B cell (primary cell): ENCODE measurements at regions not wholly inside any gene's neighbourhood (a gene's known extent, or its start where the extent isn't known, plus 50 kb on each side); places are given as distances from the start of the nearest gene placed in this dataset.

ENCODE experiments used
- ATAC-seq: fragments of 200-7000 bp; cut with Tn5 transposase; one replicate; pipeline ENCODE4 v1.10.0; 2021; ENCODE audit warnings: low read depth, mild to moderate bottlenecking, moderate number of reproducible peaks, moderate library complexity
- CTCF ChIA-PET: fragments of 350-600 bp; sonication (Branson Sonifier 250); formaldehyde crosslinking; loops from one replicate; lab custom pipeline; 2021; ENCODE audit warnings: antibody characterized with exemption, inconsistent platforms; lab: Charles Lee
- POLR2A ChIA-PET: fragments of 350-600 bp; sonication (Branson Sonifier 250); formaldehyde crosslinking; loops from one replicate; lab custom pipeline; 2021; ENCODE audit warnings: antibody characterized with exemption; lab: Charles Lee
- DNase-seq: peaks from one replicate; pipeline ENCODE4 v3.0.0; 2013
- H2AFZ ChIP-seq: 2 replicates; pipeline ENCODE4 v1.6.1; 2012; ENCODE audit warnings: mild to moderate bottlenecking, low read depth, low read length; ENCODE audit not compliant: insufficient read depth, poor library complexity, severe bottlenecking
- H3K27ac ChIP-seq, 2 donors: 1 replicate in 1 of 2; 2 replicates in 1 of 2; pipeline ENCODE4 v1.5.1; 2012 to 2013; ENCODE audit warnings: low read length in 2 of 2, mild to moderate bottlenecking in 2 of 2, moderate library complexity in 1 of 2
- H3K27me3 ChIP-seq, 4 experiments: fragments of 200-600 bp in 1 of 4; sonication (generic) in 1 of 4; replicated peaks in 1 of 4; 1 replicate in 2 of 4; 2 replicates in 2 of 4; pipeline versions ENCODE4 v1.6.1 to v1.7.0; 2013 to 2016; ENCODE audit warnings: low read length in 3 of 4, mild to moderate bottlenecking in 2 of 4, mixed read lengths in 1 of 4, moderate library complexity in 1 of 4; ENCODE audit not compliant: insufficient read depth in 4 of 4, control insufficient read depth in 3 of 4; ENCODE audit errors: control extremely low read depth in 1 of 4
- H3K36me3 ChIP-seq, 2 experiments: replicated peaks in 1 of 2; 1 replicate in 1 of 2; 2 replicates in 1 of 2; pipeline versions ENCODE4 v1.6.1 to v1.7.1; 2013; ENCODE audit warnings: low read length in 1 of 2; ENCODE audit not compliant: insufficient read depth in 2 of 2, control insufficient read depth in 1 of 2; ENCODE audit errors: control extremely low read depth in 1 of 2, extremely low read depth in 1 of 2
- H3K4me1 ChIP-seq, 2 donors: fragments of 200-600 bp in 1 of 2; sonication (generic) in 1 of 2; 1 replicate in 1 of 2; 2 replicates in 1 of 2; pipeline versions ENCODE4 v1.5.1 to v1.6.1; 2013 to 2017; ENCODE audit warnings: low read length in 2 of 2; ENCODE audit not compliant: control insufficient read depth in 2 of 2, insufficient read depth in 2 of 2
- H3K4me2 ChIP-seq: replicated peaks from 2 replicates; pipeline ENCODE3; 2012; ENCODE audit warnings: mild to moderate bottlenecking, low read depth, low read length; ENCODE audit not compliant: poor library complexity, severe bottlenecking
- H3K4me3 ChIP-seq, 5 experiments: fragments of 200-600 bp in 1 of 5; sonication (generic) in 1 of 5; 1 replicate in 3 of 5; 2 replicates in 2 of 5; pipeline versions ENCODE4 v1.5.1 to v1.7.0; 2011 to 2016; ENCODE audit warnings: low read length in 4 of 5, mild to moderate bottlenecking in 4 of 5, low read depth in 2 of 5, control low read depth in 1 of 5, moderate library complexity in 1 of 5; ENCODE audit not compliant: insufficient read depth in 1 of 5; ENCODE audit errors: control extremely low read depth in 1 of 5, extremely low read depth in 1 of 5
- H3K79me2 ChIP-seq: fragments of 200-600 bp; sonication (generic); one replicate; pipeline ENCODE4 v1.6.0; 2016; ENCODE audit warnings: low read length; ENCODE audit not compliant: control insufficient read depth, insufficient read depth
- H3K9ac ChIP-seq: fragments of 200-600 bp; sonication (generic); 2 replicates; pipeline ENCODE4 v1.6.1; 2017; ENCODE audit warnings: mild to moderate bottlenecking, low read length, moderate library complexity
- H3K9me3 ChIP-seq, 3 donors: one replicate each; pipeline versions ENCODE4 v1.6.1 to v1.7.1; 2013; ENCODE audit warnings: low read length in 2 of 3; ENCODE audit not compliant: control insufficient read depth in 2 of 3, insufficient read depth in 1 of 3; ENCODE audit errors: control extremely low read depth in 1 of 3
- H4K20me1 ChIP-seq: 2 replicates; pipeline ENCODE4 v1.6.0; 2012; ENCODE audit warnings: mild to moderate bottlenecking, low read length; ENCODE audit not compliant: insufficient read depth, control insufficient read depth, poor library complexity, severe bottlenecking
- H3K27ac Mint-ChIP-seq: one replicate; pipeline ENCODE4 v1.8.0; 2021; ENCODE audit warnings: mixed read lengths
- H3K27me3 Mint-ChIP-seq: one replicate; pipeline ENCODE4 v1.8.0; 2021; ENCODE audit warnings: mixed read lengths
- H3K4me1 Mint-ChIP-seq: one replicate; pipeline ENCODE4 v1.8.0; 2021; ENCODE audit warnings: mixed read lengths
- H3K4me3 Mint-ChIP-seq: one replicate; pipeline ENCODE4 v1.8.0; 2021; ENCODE audit warnings: mixed read lengths
- H3K9me3 Mint-ChIP-seq: one replicate; pipeline ENCODE4 v1.8.0; 2022; ENCODE audit warnings: mixed read lengths; ENCODE audit not compliant: insufficient read depth
- EZH2 ChIP-seq: IDR thresholded peaks from 2 replicates; pipeline ENCODE4 v1.6.1; 2012; ENCODE audit warnings: borderline replicate concordance, low read depth, mild to moderate bottlenecking, moderate library complexity, low read length; ENCODE audit not compliant: insufficient read depth, poor library complexity, severe bottlenecking
- WGBS: methylation state at CpG from one replicate; pipeline ENCODE4 v1.1.5; 2013; ENCODE audit warnings: missing lambda C conversion rate; ENCODE audit not compliant: insufficient coverage; 5-methylcytosine and 5-hydroxymethylcytosine counted together
- intact Hi-C: fragments of 100-400 bp; cut with micrococcal nuclease; formaldehyde crosslinking; loops from one replicate; pipeline ENCODE4 v1.10.0; 2022
- TF ChIP-seq, protein P1 (sequence below): fragments of 200-600 bp; IDR thresholded peaks from one replicate; pipeline ENCODE4 v1.8.0; 2022; ENCODE audit warnings: antibody characterized with exemption, mild to moderate bottlenecking

DNA sequence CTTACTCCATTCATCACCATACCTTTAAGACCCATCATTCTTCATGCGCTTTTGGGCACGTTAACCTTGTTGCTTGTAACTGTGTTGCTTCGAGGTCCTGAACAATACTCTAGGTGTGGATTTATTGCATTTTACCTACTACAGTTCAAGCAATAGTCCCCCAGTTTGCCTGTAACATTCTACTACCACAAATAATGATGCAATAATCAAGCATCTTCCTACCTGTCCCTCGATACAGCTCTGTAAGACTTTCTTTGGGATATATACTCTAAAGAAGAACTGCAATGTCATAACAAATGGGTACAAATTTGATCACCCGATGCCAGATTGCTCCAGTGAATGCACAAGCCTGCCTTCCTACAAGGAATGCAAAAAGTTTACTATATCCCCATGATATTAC is 1342.6 kb upstream of the GJE1 start:
- TF ChIP-seq EZH2, result no peak
- TF ChIP-seq, protein P1, sequence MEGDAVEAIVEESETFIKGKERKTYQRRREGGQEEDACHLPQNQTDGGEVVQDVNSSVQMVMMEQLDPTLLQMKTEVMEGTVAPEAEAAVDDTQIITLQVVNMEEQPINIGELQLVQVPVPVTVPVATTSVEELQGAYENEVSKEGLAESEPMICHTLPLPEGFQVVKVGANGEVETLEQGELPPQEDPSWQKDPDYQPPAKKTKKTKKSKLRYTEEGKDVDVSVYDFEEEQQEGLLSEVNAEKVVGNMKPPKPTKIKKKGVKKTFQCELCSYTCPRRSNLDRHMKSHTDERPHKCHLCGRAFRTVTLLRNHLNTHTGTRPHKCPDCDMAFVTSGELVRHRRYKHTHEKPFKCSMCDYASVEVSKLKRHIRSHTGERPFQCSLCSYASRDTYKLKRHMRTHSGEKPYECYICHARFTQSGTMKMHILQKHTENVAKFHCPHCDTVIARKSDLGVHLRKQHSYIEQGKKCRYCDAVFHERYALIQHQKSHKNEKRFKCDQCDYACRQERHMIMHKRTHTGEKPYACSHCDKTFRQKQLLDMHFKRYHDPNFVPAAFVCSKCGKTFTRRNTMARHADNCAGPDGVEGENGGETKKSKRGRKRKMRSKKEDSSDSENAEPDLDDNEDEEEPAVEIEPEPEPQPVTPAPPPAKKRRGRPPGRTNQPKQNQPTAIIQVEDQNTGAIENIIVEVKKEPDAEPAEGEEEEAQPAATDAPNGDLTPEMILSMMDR, result no peak
- H3K4me1 ChIP-seq, result no peaks in the 10 kb centered on the region
- no peak overlapping the region for H2AFZ ChIP-seq
- H3K4me3 ChIP-seq, result no peak overlapping the region
- no peak overlapping the region for H3K4me2 ChIP-seq
- no peak for ATAC-seq
- no peak for DNase-seq
- Mint-ChIP-seq H3K4me1 (no peaks in the 10 kb centered on the region), H3K9me3 (peaks cover 5% of the 10 kb centered on the region), H3K27ac (no peak overlapping the region), H3K27me3 (no peaks in the 10 kb centered on the region), H3K4me3 (no peak overlapping the region)
- POLR2A ChIA-PET, result no interaction called here
- H3K27ac ChIP-seq, result no peak overlapping the region
- no peaks in the 10 kb centered on the region for H3K27me3 ChIP-seq
- CTCF ChIA-PET, result no interaction called here
- intact Hi-C loops, result no loop called here
- H3K36me3 ChIP-seq, result no peaks in the 10 kb centered on the region
- no peaks in the 10 kb centered on the region for H4K20me1 ChIP-seq
- no peak overlapping the region for H3K9ac ChIP-seq
- no CpG with 5 or more reads among the region's 5 CpGs for WGBS
- no peaks in the 10 kb centered on the region for H3K79me2 ChIP-seq
- no peaks in the 10 kb centered on the region for H3K9me3 ChIP-seq

DNA sequence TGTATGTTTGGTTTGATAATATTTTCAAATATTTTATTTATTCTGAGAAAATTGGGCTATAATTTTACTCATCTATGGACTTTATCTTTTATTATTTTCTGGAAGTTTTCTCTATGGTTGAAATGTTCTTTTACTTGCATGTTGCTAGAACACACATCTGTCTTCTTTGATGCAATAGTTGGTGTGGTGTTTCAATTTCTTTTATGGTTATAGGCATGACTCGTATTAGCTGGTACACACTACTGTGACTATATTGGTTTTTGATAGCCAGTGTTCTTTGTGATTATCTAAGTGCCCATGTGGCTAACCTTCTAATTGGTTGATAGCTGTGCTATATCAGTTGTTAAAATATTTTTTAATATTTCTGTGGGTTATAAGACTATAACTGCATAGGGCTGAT is 1343.3 kb upstream of the GJE1 start:
- no peak overlapping the region for H3K4me3 Mint-ChIP-seq

More for the DNA sequence above, 1343.3 kb upstream of the GJE1 start:
- POLR2A ChIA-PET, result no interaction called here
- WGBS, result 100% methylated on average over 1 of the region's 1 CpG
- TF ChIP-seq, protein P1, result no peak
- TF ChIP-seq EZH2, result no peak
- Histone ChIP-seq H3K4me3 (no peak overlapping the region), H3K9ac (no peak overlapping the region), H3K4me1 (no peaks in the 10 kb centered on the region), H4K20me1 (no peaks in the 10 kb centered on the region), H3K27ac (no peak overlapping the region), H2AFZ (no peak overlapping the region), H3K27me3 (no peaks in the 10 kb centered on the region), H3K79me2 (no peaks in the 10 kb centered on the region), H3K9me3 (no peaks in the 10 kb centered on the region), H3K36me3 (no peaks in the 10 kb centered on the region), H3K4me2 (no peak overlapping the region)
- Mint-ChIP-seq H3K27me3 (no peaks in the 10 kb centered on the region), H3K4me1 (no peaks in the 10 kb centered on the region), H3K27ac (no peak overlapping the region), H3K9me3 (peaks cover 5% of the 10 kb centered on the region)
- CTCF ChIA-PET, result no interaction called here
- DNase-seq (no peak), ATAC-seq (no peak)
- intact Hi-C loops, result no loop called here
